Hypothalamus (tissue), 51 donors: ENCODE measurements at regions not wholly inside any gene's neighbourhood (a gene's known extent, or its start where the extent isn't known, plus 50 kb on each side); places are given as distances from the start of the nearest gene placed in this dataset.
A peak's percentile ranks its signal among the peaks of the same experiment; 100 is the strongest.
"Not testable (repeated sequence)": the region's sequence is repeated elsewhere in the genome, so short reads cannot be mapped to it uniquely, and the experiment has no call there.

Experiments
- DNase-seq, 51 donors: peaks; one replicate each; lab custom pipeline; 2025; lab: John Stamatoyannopoulos, UW

GRCh38 chr1:55912438-55912837, 666.9 kb downstream of the PLPP3 start:
- no peak for DNase-seq

GRCh38 chr1:55904541-55904940, 674.8 kb downstream of the PLPP3 start:
- DNase-seq, result no peak

- no peak for DNase-seq
Measured at GRCh38 chr1:55898181-55898580, 681.2 kb downstream of the PLPP3 start.

- DNase-seq, result no peak
Measured at GRCh38 chr1:55896210-55896609, 681.0 kb upstream of the USP24 start.

- no peak for DNase-seq
Measured at GRCh38 chr1:55894521-55894920, 679.4 kb upstream of the USP24 start.

- DNase-seq, result no peak
Measured at GRCh38 chr1:55893155-55893554, 678.0 kb upstream of the USP24 start.

GRCh38 chr1:55888685-55889317, 673.6 kb upstream of the USP24 start:
- DNase-seq, result no peak

GRCh38 chr1:55886856-55887712, 671.9 kb upstream of the USP24 start:
- DNase-seq, result no peak

GRCh38 chr1:55885619-55886018, 670.5 kb upstream of the USP24 start:
- DNase-seq, result no peak

- no peak for DNase-seq
Measured at GRCh38 chr1:55882931-55883330, 667.8 kb upstream of the USP24 start.

GRCh38 chr1:55879346-55879745, 664.2 kb upstream of the USP24 start:
- no peak for DNase-seq

- no peak for DNase-seq
Measured at GRCh38 chr1:55877437-55878232, 662.5 kb upstream of the USP24 start.

GRCh38 chr1:55876276-55877060, 661.3 kb upstream of the USP24 start:
- DNase-seq, result no peak

GRCh38 chr1:55870106-55870505, 654.9 kb upstream of the USP24 start:
- DNase-seq, result no peak

- DNase-seq, result peak in 1 of 51 donors; percentile 1
Measured at GRCh38 chr1:55869065-55869464, 653.9 kb upstream of the USP24 start.

GRCh38 chr1:55868026-55868425, 652.9 kb upstream of the USP24 start:
- DNase-seq, result no peak

- no peak for DNase-seq
Measured at GRCh38 chr1:55867304-55867843, 652.2 kb upstream of the USP24 start.

GRCh38 chr1:55865778-55866177, 650.6 kb upstream of the USP24 start:
- DNase-seq, result not testable (repeated sequence)

- DNase-seq, result no peak
Measured at GRCh38 chr1:55864251-55864650, 649.1 kb upstream of the USP24 start.

- DNase-seq, result no peak
Measured at GRCh38 chr1:55861676-55862340, 646.6 kb upstream of the USP24 start.
